Osteocyte (in vitro differentiated cells): ENCODE measurements at regions not wholly inside any gene's neighbourhood (a gene's known extent, or its start where the extent isn't known, plus 50 kb on each side); places are given as distances from the start of the nearest gene placed in this dataset.
A peak's percentile ranks its signal among the peaks of the same experiment; 100 is the strongest.
"Not testable (repeated sequence)": the region's sequence is repeated elsewhere in the genome, so short reads cannot be mapped to it uniquely, and the experiment has no call there.

Experiments used
- DNase-seq: peaks from one replicate; pipeline ENCODE4 v3.0.0; 2021; ENCODE audit warnings: mixed read lengths; ENCODE audit not compliant: unreplicated experiment; ENCODE audit errors: extremely low spot score
- H3K27ac Mint-ChIP-seq: one replicate; pipeline ENCODE4 v1.8.0; 2021; ENCODE audit warnings: mild to moderate bottlenecking, mixed read lengths; ENCODE audit not compliant: unreplicated experiment
- H3K27me3 Mint-ChIP-seq: one replicate; pipeline ENCODE4 v1.8.0; 2021; ENCODE audit warnings: mixed read lengths; ENCODE audit not compliant: unreplicated experiment
- H3K36me3 Mint-ChIP-seq: one replicate; pipeline ENCODE4 v1.8.0; 2021; ENCODE audit warnings: mixed read lengths; ENCODE audit not compliant: unreplicated experiment
- H3K4me1 Mint-ChIP-seq: one replicate; pipeline ENCODE4 v1.8.0; 2021; ENCODE audit warnings: mixed read lengths; ENCODE audit not compliant: unreplicated experiment
- H3K4me3 Mint-ChIP-seq: one replicate; pipeline ENCODE4 v1.8.0; 2021; ENCODE audit warnings: mild to moderate bottlenecking, moderate library complexity, mixed read lengths; ENCODE audit not compliant: unreplicated experiment
- H3K9me3 Mint-ChIP-seq: one replicate; pipeline ENCODE4 v1.8.0; 2021; ENCODE audit warnings: mixed read lengths; ENCODE audit not compliant: unreplicated experiment
- TF ChIP-seq, protein P1 (sequence below): fragments of 200-600 bp; sonication (generic); IDR thresholded peaks from 2 replicates; pipeline ENCODE4 v1.5.0; 2021; ENCODE audit warnings: antibody characterized with exemption, mild to moderate bottlenecking, moderate library complexity

DNA sequence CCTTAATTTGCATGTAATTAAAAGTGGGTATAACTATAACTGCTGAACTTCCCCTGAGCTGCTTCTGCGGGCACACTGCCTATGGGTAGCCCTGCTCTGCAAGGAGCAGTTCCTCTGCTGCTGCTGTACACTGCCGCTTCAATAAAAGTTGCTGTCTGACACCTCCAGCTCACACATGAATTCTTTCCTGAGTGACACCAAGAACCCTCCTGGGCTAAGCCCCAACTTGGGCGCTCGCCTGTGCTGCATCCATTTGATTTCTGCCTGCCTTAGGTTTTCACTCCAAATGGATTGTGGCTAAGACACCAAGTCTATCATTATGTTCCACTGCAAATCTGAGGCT lies 215.7 kb downstream of the ANAPC1 start:
- Mint-ChIP-seq H3K27ac (no peak overlapping the region), H3K4me1 (peaks cover 15% of the 10 kb centered on the region), H3K27me3 (no peaks in the 10 kb centered on the region), H3K4me3 (no peak overlapping the region), H3K36me3 (no peaks in the 10 kb centered on the region), H3K9me3 (no peaks in the 10 kb centered on the region)
- TF ChIP-seq, protein P1, sequence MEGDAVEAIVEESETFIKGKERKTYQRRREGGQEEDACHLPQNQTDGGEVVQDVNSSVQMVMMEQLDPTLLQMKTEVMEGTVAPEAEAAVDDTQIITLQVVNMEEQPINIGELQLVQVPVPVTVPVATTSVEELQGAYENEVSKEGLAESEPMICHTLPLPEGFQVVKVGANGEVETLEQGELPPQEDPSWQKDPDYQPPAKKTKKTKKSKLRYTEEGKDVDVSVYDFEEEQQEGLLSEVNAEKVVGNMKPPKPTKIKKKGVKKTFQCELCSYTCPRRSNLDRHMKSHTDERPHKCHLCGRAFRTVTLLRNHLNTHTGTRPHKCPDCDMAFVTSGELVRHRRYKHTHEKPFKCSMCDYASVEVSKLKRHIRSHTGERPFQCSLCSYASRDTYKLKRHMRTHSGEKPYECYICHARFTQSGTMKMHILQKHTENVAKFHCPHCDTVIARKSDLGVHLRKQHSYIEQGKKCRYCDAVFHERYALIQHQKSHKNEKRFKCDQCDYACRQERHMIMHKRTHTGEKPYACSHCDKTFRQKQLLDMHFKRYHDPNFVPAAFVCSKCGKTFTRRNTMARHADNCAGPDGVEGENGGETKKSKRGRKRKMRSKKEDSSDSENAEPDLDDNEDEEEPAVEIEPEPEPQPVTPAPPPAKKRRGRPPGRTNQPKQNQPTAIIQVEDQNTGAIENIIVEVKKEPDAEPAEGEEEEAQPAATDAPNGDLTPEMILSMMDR, result no peak
- peak; percentile 30 for DNase-seq

DNA sequence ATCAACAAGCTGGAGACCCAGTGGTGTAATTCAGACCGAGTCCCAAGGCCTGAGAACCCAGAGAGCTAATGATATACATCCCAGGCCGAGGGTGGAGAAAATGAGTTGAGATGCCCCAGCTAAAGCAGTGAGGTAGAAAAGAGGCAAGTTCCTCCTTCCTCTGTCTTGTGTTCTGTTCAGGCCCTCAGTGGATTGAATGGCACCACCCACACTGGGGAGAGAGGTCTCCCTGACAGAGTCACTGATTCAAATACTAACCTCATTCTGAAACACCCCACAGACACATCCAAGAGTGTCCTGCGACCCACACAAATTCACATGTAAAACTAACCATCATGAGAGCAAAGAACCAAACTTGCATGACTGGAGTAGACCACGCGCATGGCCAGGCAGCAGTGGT lies 215.3 kb downstream of the ANAPC1 start:
- peak; percentile 34 for DNase-seq
- TF ChIP-seq, protein P1, result no peak
- Mint-ChIP-seq H3K27me3 (no peaks in the 10 kb centered on the region), H3K36me3 (no peaks in the 10 kb centered on the region), H3K27ac (no peak overlapping the region), H3K4me3 (no peak overlapping the region), H3K4me1 (peaks cover 11% of the 10 kb centered on the region), H3K9me3 (no peaks in the 10 kb centered on the region)

DNA sequence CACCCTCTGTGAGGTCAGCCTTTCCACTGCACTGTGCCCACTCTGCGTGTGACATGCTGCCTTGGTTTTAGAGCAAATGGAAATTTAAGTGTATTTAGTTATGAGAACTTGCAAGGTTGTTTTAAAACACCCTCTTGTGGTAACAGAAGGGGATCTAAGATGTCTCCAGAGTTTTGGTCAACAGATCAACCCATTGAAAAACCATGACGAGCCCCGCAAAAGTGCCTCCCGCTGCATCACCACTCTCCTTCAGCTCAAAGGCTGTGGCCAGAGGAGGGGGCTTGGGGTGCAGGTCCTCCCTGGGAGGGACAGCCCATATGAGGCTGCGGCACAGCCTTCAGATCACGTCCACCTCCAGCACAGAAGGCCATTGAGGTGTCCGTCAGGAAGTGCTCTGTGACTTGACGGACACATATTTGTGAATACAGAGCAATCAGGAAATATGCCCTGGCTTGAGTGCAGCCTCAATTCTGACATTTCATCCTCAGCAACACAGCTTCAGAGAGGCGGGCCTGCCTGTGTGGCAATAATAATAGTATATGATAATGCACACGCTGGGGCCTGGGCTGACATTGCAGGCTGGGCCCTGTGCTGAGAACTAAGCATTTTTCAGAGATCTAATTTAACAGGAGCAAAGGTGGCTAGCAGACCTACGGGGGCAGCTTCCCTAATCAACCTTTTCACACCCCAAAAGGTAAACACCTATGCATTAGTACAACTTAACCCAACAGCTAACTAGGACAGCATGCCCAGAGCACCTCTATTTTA lies 213.9 kb downstream of the ANAPC1 start:
- peak; percentile 80 for DNase-seq
- H3K27me3 Mint-ChIP-seq, result no peaks in the 10 kb centered on the region
- H3K27ac Mint-ChIP-seq, result no peak overlapping the region
- H3K4me1 Mint-ChIP-seq, result peaks cover 8% of the 10 kb centered on the region
- H3K36me3 Mint-ChIP-seq, result no peaks in the 10 kb centered on the region
- H3K4me3 Mint-ChIP-seq, result no peak overlapping the region
- no peaks in the 10 kb centered on the region for H3K9me3 Mint-ChIP-seq
- TF ChIP-seq, protein P1, result peak; percentile 35

DNA sequence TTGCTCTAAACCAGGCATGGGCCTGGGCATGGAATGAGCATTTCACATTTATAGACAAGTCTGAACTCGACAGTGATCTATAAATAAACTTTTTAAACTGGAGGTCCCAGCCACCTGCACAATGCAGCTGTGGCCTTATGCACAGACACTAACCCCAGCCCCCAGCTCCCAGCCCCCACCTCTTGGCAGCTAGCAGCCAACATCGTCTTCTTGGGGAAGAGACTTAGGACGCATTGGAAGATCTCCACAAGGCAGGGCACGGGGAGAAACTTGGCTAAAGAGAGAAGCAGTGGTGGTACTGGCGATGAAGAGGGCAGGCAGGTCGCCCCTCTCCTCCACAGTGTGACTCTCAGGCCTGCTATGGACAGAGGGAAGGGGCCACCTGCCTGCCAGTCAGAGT lies 213.2 kb downstream of the ANAPC1 start:
- Mint-ChIP-seq H3K36me3 (no peaks in the 10 kb centered on the region), H3K4me3 (no peak overlapping the region), H3K4me1 (peaks cover 12% of the 10 kb centered on the region), H3K27me3 (no peaks in the 10 kb centered on the region), H3K27ac (no peak overlapping the region), H3K9me3 (no peaks in the 10 kb centered on the region)
- TF ChIP-seq, protein P1, result no peak
- peak; percentile 32 for DNase-seq

DNA sequence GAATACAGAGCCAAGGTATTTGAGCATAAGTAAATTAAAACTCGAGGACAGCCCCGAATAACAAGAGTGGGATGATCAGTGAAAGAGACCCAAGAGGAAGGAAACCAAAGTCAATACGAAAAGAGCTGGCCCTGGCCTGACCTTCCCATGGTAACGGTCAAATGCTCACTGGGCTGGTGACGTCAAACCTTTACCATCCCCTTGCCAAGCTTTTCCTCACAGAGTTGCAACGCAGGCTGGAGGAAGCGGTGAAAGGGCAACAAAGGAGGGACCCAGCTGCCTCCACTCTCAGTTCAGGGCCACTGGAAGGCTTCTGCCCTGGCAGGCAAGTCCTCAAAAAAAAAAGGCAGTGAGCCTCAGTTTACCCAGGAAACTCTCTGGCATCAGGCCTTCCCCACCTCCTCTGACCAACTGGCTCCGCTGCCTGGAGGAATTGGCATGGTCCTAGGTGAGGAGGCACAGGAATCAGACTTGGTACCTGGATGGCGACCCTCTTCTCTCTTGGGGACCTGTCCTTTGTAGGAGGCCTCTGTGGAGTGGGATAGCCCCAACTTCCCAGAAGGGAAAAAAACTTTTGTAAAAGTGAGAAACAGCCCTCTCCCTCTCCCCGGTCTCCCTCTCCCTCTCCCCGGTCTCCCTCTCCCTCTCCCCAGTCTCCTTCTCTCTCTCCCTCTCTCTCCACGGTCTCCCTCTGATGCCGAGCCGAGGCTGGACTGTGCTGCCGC lies 212.4 kb downstream of the ANAPC1 start:
- Mint-ChIP-seq H3K4me3 (no peak overlapping the region), H3K27ac (no peak overlapping the region), H3K27me3 (no peaks in the 10 kb centered on the region), H3K4me1 (peaks cover 19% of the 10 kb centered on the region), H3K36me3 (no peaks in the 10 kb centered on the region), H3K9me3 (no peaks in the 10 kb centered on the region)
- TF ChIP-seq, protein P1, result no peak
- peak; percentile 34 for DNase-seq

DNA sequence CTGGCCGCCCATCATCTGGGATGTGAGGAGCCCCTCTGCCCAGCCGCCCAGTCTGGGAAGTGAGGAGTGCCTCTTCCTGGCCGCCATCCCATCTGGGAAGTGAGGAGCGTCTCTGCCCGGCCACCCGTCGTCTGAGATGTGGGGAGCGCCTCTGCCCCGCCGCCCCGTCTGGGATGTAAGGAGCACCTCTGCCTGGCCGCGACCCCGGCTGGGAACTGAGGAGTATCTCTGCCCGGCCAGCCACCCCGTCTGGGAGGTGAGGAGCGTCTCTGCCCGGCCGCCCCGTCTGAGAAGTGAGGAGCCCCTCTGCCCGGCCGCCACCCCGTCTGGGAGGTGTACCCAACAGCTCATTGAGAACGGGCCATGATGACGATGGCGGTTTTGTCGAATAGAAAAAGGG lies 211.4 kb downstream of the ANAPC1 start:
- not testable (repeated sequence) for H3K36me3 Mint-ChIP-seq, H3K27me3 Mint-ChIP-seq, H3K9me3 Mint-ChIP-seq, H3K4me3 Mint-ChIP-seq, H3K27ac Mint-ChIP-seq
- DNase-seq, result peak; percentile 49
- peaks cover 18% of the 10 kb centered on the region for H3K4me1 Mint-ChIP-seq
